Body of pancreas (tissue), 4 donors: ENCODE measurements at regions not wholly inside any gene's neighbourhood (a gene's known extent, or its start where the extent isn't known, plus 50 kb on each side); places are given as distances from the start of the nearest gene placed in this dataset.
"Not testable (repeated sequence)": the region's sequence is repeated elsewhere in the genome, so short reads cannot be mapped to it uniquely, and the experiment has no call there.

Source experiments
- ATAC-seq: fragments of 150-250 bp; one replicate; pipeline ENCODE4 v1.9.1; 2016
- DNase-seq, 4 donors: peaks; one replicate each; pipeline ENCODE4 v3.0.0-alpha.2; 2019
- H3K27ac ChIP-seq, 4 donors: fragments of 200-600 bp; sonication (generic); 1 replicate in 3 of 4; 2 replicates in 1 of 4; pipeline versions ENCODE4 v1.5.1 to v1.6.1; 2016 to 2019; ENCODE audit warnings: mild to moderate bottlenecking in 1 of 4, mixed read lengths in 1 of 4, moderate library complexity in 1 of 4
- H3K27me3 ChIP-seq, 2 donors: fragments of 200-600 bp; sonication (generic); one replicate each; pipeline ENCODE4 v1.6.0; 2016; ENCODE audit warnings: mild to moderate bottlenecking in 1 of 2
- H3K36me3 ChIP-seq, 2 donors: fragments of 200-600 bp; sonication (generic); replicated peaks in 1 of 2; 2 replicates each; pipeline ENCODE4 v1.5.1; 2016; ENCODE audit warnings: low read depth in 2 of 2; ENCODE audit not compliant: insufficient read depth in 1 of 2
- H3K4me1 ChIP-seq: fragments of 200-600 bp; sonication (generic); one replicate; pipeline ENCODE4 v1.6.0; 2016
- H3K4me3 ChIP-seq, 2 donors: fragments of 200-600 bp; sonication (generic); 1 replicate in 1 of 2; 2 replicates in 1 of 2; pipeline ENCODE4 v1.5.1; 2016 to 2019
- H3K9me3 ChIP-seq, 3 donors: fragments of 200-600 bp; sonication (generic); 1 replicate in 2 of 3; 2 replicates in 1 of 3; pipeline ENCODE4 v1.5.1; 2016
- CTCF ChIP-seq, 7 experiments: fragments of 450-650 bp in 4 of 7; fragments of 200-600 bp in 3 of 7; sonication (generic) in 3 of 7; IDR thresholded peaks; one replicate each; pipeline ENCODE4 v1.5.1; 2016 to 2019; ENCODE audit warnings: antibody characterized with exemption in 7 of 7
- POLR2A ChIP-seq, 3 donors: fragments of 450-650 bp; IDR thresholded peaks; one replicate each; pipeline ENCODE4 v1.6.1; 2016; ENCODE audit warnings: antibody characterized with exemption in 3 of 3, mild to moderate bottlenecking in 2 of 3
- WGBS, 2 donors: methylation state at CpG; one replicate each; pipeline ENCODE4 v1.1.5; 2017; 5-methylcytosine and 5-hydroxymethylcytosine counted together
- intact Hi-C: fragments of 100-400 bp; cut with DNase I; formaldehyde crosslinking; loops from one replicate; pipeline ENCODE4 v1.15.1; 2023

GRCh38 chr17:16866841-16867240, 105.1 kb downstream of the TNFRSF13B start:
- H3K36me3 ChIP-seq, H3K27me3 ChIP-seq, intact Hi-C loops, ATAC-seq, DNase-seq, H3K27ac ChIP-seq, H3K9me3 ChIP-seq, H3K4me3 ChIP-seq, H3K4me1 ChIP-seq: not testable (repeated sequence)
- 79 to 80% methylated on average over 6 of the region's 6 CpGs for WGBS, 2 donors

- Histone ChIP-seq H3K27ac (no peak overlapping the region), H3K9me3 (no peaks in the 10 kb centered on the region), H3K4me3 (no peak overlapping the region), H3K36me3 (no peaks in the 10 kb centered on the region), H3K27me3 (no peaks in the 10 kb centered on the region), H3K4me1 (no peaks in the 10 kb centered on the region)
- TF ChIP-seq CTCF (IDR thresholded peaks at IDR 0.05) (no peak), POLR2A (IDR thresholded peaks at IDR 0.05) (no peak)
- ATAC-seq (no peak), DNase-seq (no peak)
- WGBS, 2 donors = 79 to 85% methylated on average over 8 of the region's 8 CpGs
- intact Hi-C loops = no loop called here
These were observed 105.5 kb downstream of the TNFRSF13B start for GRCh38 chr17:16866436-16866835.

GRCh38 chr17:16865704-16866103, 106.2 kb downstream of the TNFRSF13B start:
- H3K36me3 ChIP-seq, H3K9me3 ChIP-seq, intact Hi-C loops, H3K4me3 ChIP-seq, DNase-seq, H3K4me1 ChIP-seq, H3K27me3 ChIP-seq: not testable (repeated sequence)
- ATAC-seq = peak; percentile 80
- 43 to 50% methylated on average over 1 of the region's 8 CpGs for WGBS, 2 donors
- peak overlapping the region in 1 of 4 donors; percentile 39 for H3K27ac ChIP-seq

GRCh38 chr17:16865077-16865613, 106.8 kb downstream of the TNFRSF13B start:
- intact Hi-C loops = not testable (repeated sequence)

GRCh38 chr17:16864462-16865076, 107.3 kb downstream of the TNFRSF13B start:
- intact Hi-C loops, H3K27ac ChIP-seq, H3K4me3 ChIP-seq, H3K36me3 ChIP-seq, DNase-seq, H3K9me3 ChIP-seq, H3K27me3 ChIP-seq, H3K4me1 ChIP-seq: not testable (repeated sequence)
- 71 to 100% methylated on average over 2 to 3 of the region's 11 CpGs for WGBS, 2 donors
- peak; percentile 21 for ATAC-seq

More at GRCh38 chr17:16865077-16865613, 106.8 kb downstream of the TNFRSF13B start:
- WGBS, 2 donors = no CpG with 5 or more reads among the region's 13 CpGs
- ATAC-seq = peak; percentile 78
- not testable (repeated sequence) for H3K27me3 ChIP-seq, H3K9me3 ChIP-seq, H3K36me3 ChIP-seq, DNase-seq, H3K4me1 ChIP-seq, H3K27ac ChIP-seq, H3K4me3 ChIP-seq

- H3K27ac ChIP-seq, H3K9me3 ChIP-seq, intact Hi-C loops, DNase-seq, H3K4me3 ChIP-seq, H3K36me3 ChIP-seq, H3K27me3 ChIP-seq, H3K4me1 ChIP-seq, ATAC-seq: not testable (repeated sequence)
- WGBS, 2 donors = 74 to 85% methylated on average over 6 to 8 of the region's 8 CpGs
These were observed 110.8 kb downstream of the TNFRSF13B start for GRCh38 chr17:16861152-16861551.

GRCh38 chr17:16860467-16860866, 111.5 kb downstream of the TNFRSF13B start:
- H3K27ac ChIP-seq, H3K36me3 ChIP-seq, H3K27me3 ChIP-seq, DNase-seq, H3K4me1 ChIP-seq, ATAC-seq, H3K9me3 ChIP-seq, H3K4me3 ChIP-seq, intact Hi-C loops: not testable (repeated sequence)
- WGBS, 2 donors = 91 to 92% methylated on average over 9 of the region's 9 CpGs

GRCh38 chr17:16859515-16859914, 112.4 kb downstream of the TNFRSF13B start:
- WGBS, 2 donors = 22 to 30% methylated on average over 2 of the region's 2 CpGs
- H3K9me3 ChIP-seq, H3K27me3 ChIP-seq, H3K4me1 ChIP-seq, H3K36me3 ChIP-seq, ATAC-seq, intact Hi-C loops, DNase-seq, H3K4me3 ChIP-seq, H3K27ac ChIP-seq: not testable (repeated sequence)

GRCh38 chr17:16857746-16858145, 114.2 kb downstream of the TNFRSF13B start:
- ATAC-seq, H3K4me3 ChIP-seq, DNase-seq, H3K36me3 ChIP-seq, H3K9me3 ChIP-seq, H3K27ac ChIP-seq, intact Hi-C loops, H3K27me3 ChIP-seq, H3K4me1 ChIP-seq: not testable (repeated sequence)
- WGBS, 2 donors = 79 to 86% methylated on average over 2 to 6 of the region's 6 CpGs

GRCh38 chr17:16856846-16857245, 115.1 kb downstream of the TNFRSF13B start:
- intact Hi-C loops, ATAC-seq: not testable (repeated sequence)
- 85% methylated on average over 3 of the region's 3 CpGs; no CpG with 5 or more reads in 1 of the 2 donors for WGBS, 2 donors

GRCh38 chr17:16856171-16856570, 115.7 kb downstream of the TNFRSF13B start:
- ATAC-seq, H3K9me3 ChIP-seq, DNase-seq, intact Hi-C loops, H3K27ac ChIP-seq, H3K27me3 ChIP-seq, H3K4me1 ChIP-seq, H3K4me3 ChIP-seq, H3K36me3 ChIP-seq: not testable (repeated sequence)
- 57 to 64% methylated on average over 12 of the region's 12 CpGs for WGBS, 2 donors

More at GRCh38 chr17:16856846-16857245, 115.1 kb downstream of the TNFRSF13B start:
- not testable (repeated sequence) for H3K9me3 ChIP-seq, DNase-seq, H3K27me3 ChIP-seq, H3K27ac ChIP-seq, H3K36me3 ChIP-seq, H3K4me1 ChIP-seq, H3K4me3 ChIP-seq
